A673 (cell line): ENCODE measurements at regions not wholly inside any gene's neighbourhood (a gene's known extent, or its start where the extent isn't known, plus 50 kb on each side); places are given as distances from the start of the nearest gene placed in this dataset.

Experiments
- BruUV-seq: library from RNA; stranded (reverse); fragments of 400-500 nt; replicated peaks from 2 replicates; lab custom pipeline; 2021; lab: Mats Ljungman, UMichigan
- CTCF ChIA-PET: fragments of 300-600 bp; sonication (Branson Sonifier 250); formaldehyde crosslinking; loops from one replicate; lab custom pipeline; 2022; ENCODE audit warnings: antibody characterized with exemption; lab: Charles Lee
- POLR2A ChIA-PET: fragments of 300-600 bp; sonication (Branson Sonifier 250); formaldehyde crosslinking; loops from one replicate; lab custom pipeline; 2022; ENCODE audit warnings: antibody characterized with exemption; ENCODE audit not compliant: low non-redundant PET; lab: Charles Lee
- DNase-seq: peaks from one replicate; pipeline ENCODE4 v3.0.0-alpha.2; 2015; ENCODE audit warnings: low spot score
- H3K27ac ChIP-seq: fragments of 200-600 bp; sonication (generic); 2 replicates; pipeline ENCODE4 v1.5.1; 2016; ENCODE audit warnings: mixed run types, low read depth, mild to moderate bottlenecking, mixed read lengths, antibody characterized with exemption, low read length; ENCODE audit not compliant: poor library complexity, severe bottlenecking
- H3K27me3 ChIP-seq: fragments of 200-600 bp; sonication (generic); replicated peaks from 2 replicates; pipeline ENCODE4 v1.6.1; 2017; ENCODE audit warnings: mixed run types, low read depth, mild to moderate bottlenecking, mixed read lengths, antibody characterized with exemption, low read length; ENCODE audit not compliant: insufficient read depth, poor library complexity
- H3K36me3 ChIP-seq: fragments of 200-600 bp; sonication (generic); 2 replicates; pipeline ENCODE4 v1.6.1; 2016; ENCODE audit warnings: mixed run types, mild to moderate bottlenecking, mixed read lengths, antibody characterized with exemption, low read length; ENCODE audit not compliant: insufficient read depth, poor library complexity, severe bottlenecking
- H3K4me1 ChIP-seq: fragments of 200-600 bp; sonication (generic); 2 replicates; pipeline ENCODE4 v1.6.1; 2017; ENCODE audit warnings: mixed run types, mild to moderate bottlenecking, mixed read lengths, antibody characterized with exemption, low read length; ENCODE audit not compliant: insufficient read depth, poor library complexity, severe bottlenecking
- H3K4me3 ChIP-seq: fragments of 200-600 bp; sonication (generic); 2 replicates; pipeline ENCODE4 v1.5.1; 2016; ENCODE audit warnings: low read depth, mixed run types, mild to moderate bottlenecking, mixed read lengths, low read length; ENCODE audit not compliant: poor library complexity, severe bottlenecking
- H3K9me3 ChIP-seq: fragments of 200-600 bp; sonication (generic); 2 replicates; pipeline ENCODE4 v1.6.1; 2016; ENCODE audit warnings: mixed run types, low read depth, mild to moderate bottlenecking, mixed read lengths, antibody characterized with exemption, low read length; ENCODE audit not compliant: poor library complexity, severe bottlenecking
- CTCF ChIP-seq: fragments of 300-800, 200-600 bp; sonication (generic); conservative IDR thresholded peaks from 2 replicates; pipeline ENCODE4 v1.5.1; 2017; ENCODE audit warnings: low read depth, mild to moderate bottlenecking, antibody characterized with exemption, low read length, moderate library complexity, mixed read lengths
- EZH2 ChIP-seq: fragments of 200-600 bp; sonication (generic); IDR thresholded peaks from 2 replicates; pipeline ENCODE4 v1.6.1; 2017; ENCODE audit warnings: borderline replicate concordance, low read depth, mild to moderate bottlenecking, mixed read lengths, antibody characterized with exemption, low read length; ENCODE audit not compliant: poor library complexity, severe bottlenecking
- intact Hi-C: fragments of 100-400 bp; cut with micrococcal nuclease; formaldehyde crosslinking; loops from one replicate; pipeline ENCODE4 v1.10.0; 2022; ENCODE audit not compliant: unreplicated experiment

- H3K9me3 ChIP-seq, result no peaks in the 10 kb centered on the region
- H3K4me1 ChIP-seq, result no peaks in the 10 kb centered on the region
- BruUV-seq, result no TSS peak
- no peak overlapping the region for H3K27ac ChIP-seq
- intact Hi-C loops, result no loop called here
- no peaks in the 10 kb centered on the region for H3K36me3 ChIP-seq
- POLR2A ChIA-PET, result interaction anchor here (0.6 kb wide), 1 partner anchor 701 kb away, joined by 9 read pairs; no protein-coding TSS in a partner anchor
- H3K27me3 ChIP-seq, result no peaks in the 10 kb centered on the region
- CTCF ChIA-PET, result no interaction called here
- H3K4me3 ChIP-seq, result no peak overlapping the region
- DNase-seq, result no peak
- no peak for TF ChIP-seq CTCF
- no peak for TF ChIP-seq EZH2
These were observed 1147.5 kb upstream of the CDH8 start for GRCh38 chr16:63183743-63184142.

- H3K27ac ChIP-seq, result no peak overlapping the region
- BruUV-seq, result no TSS peak
- H3K27me3 ChIP-seq, result no peaks in the 10 kb centered on the region
- CTCF ChIA-PET, result no interaction called here
- no peak for DNase-seq
- POLR2A ChIA-PET, result no interaction called here
- TF ChIP-seq CTCF (no peak), EZH2 (no peak)
- intact Hi-C loops, result no loop called here
- no peak overlapping the region for H3K4me3 ChIP-seq
- H3K36me3 ChIP-seq, result no peaks in the 10 kb centered on the region
- no peaks in the 10 kb centered on the region for H3K4me1 ChIP-seq
- no peaks in the 10 kb centered on the region for H3K9me3 ChIP-seq
These were observed 1139.1 kb upstream of the CDH8 start for GRCh38 chr16:63175313-63175712.

GRCh38 chr16:63174801-63175200, 1138.6 kb upstream of the CDH8 start:
- Histone ChIP-seq H3K4me1 (no peaks in the 10 kb centered on the region), H3K4me3 (no peak overlapping the region), H3K27ac (no peak overlapping the region), H3K9me3 (no peaks in the 10 kb centered on the region), H3K27me3 (no peaks in the 10 kb centered on the region), H3K36me3 (no peaks in the 10 kb centered on the region)
- POLR2A ChIA-PET, result no interaction called here
- BruUV-seq, result no TSS peak
- intact Hi-C loops, result no loop called here
- no peak for DNase-seq
- no peak for TF ChIP-seq CTCF
- TF ChIP-seq EZH2, result no peak
- CTCF ChIA-PET, result no interaction called here
